ENCODE measurements at regions not wholly inside any gene's neighbourhood (a gene's known extent, or its start where the extent isn't known, plus 50 kb on each side); places are given as distances from the start of the nearest gene placed in this dataset.
"Not testable (repeated sequence)": the region's sequence is repeated elsewhere in the genome, so short reads cannot be mapped to it uniquely, and the experiment has no call there.

GRCh38 chrX:96094616-96095015, 590.0 kb upstream of the DIAPH2 start:
- TF ChIP-seq CTCF (IDR thresholded peaks at IDR 0.05): no peak
- Mint-ChIP-seq H3K27me3 (ENCODE audit: unreplicated experiment) (no peaks in the 10 kb centered on the region), H3K27ac (ENCODE audit: unreplicated experiment) (no peak overlapping the region), H3K4me1 (ENCODE audit: unreplicated experiment) (no peaks in the 10 kb centered on the region), H3K4me3 (ENCODE audit: unreplicated experiment) (no peak overlapping the region), H3K9me3 (ENCODE audit: unreplicated experiment) (peaks cover 26% of the 10 kb centered on the region), H3K36me3 (ENCODE audit: unreplicated experiment) (no peaks in the 10 kb centered on the region)
- no peak for DNase-seq (ENCODE audit: extremely low spot score, unreplicated experiment)

- no peaks in the 10 kb centered on the region for H3K27me3 Mint-ChIP-seq (ENCODE audit: unreplicated experiment)
- H3K9me3 Mint-ChIP-seq (ENCODE audit: unreplicated experiment): no peaks in the 10 kb centered on the region
- H3K36me3 Mint-ChIP-seq (ENCODE audit: unreplicated experiment): no peaks in the 10 kb centered on the region
- no peak for TF ChIP-seq CTCF (IDR thresholded peaks at IDR 0.05)
- H3K4me3 Mint-ChIP-seq (ENCODE audit: unreplicated experiment): no peak overlapping the region
- DNase-seq (ENCODE audit: extremely low spot score, unreplicated experiment): no peak
- no peak overlapping the region for H3K27ac Mint-ChIP-seq (ENCODE audit: unreplicated experiment)
- H3K4me1 Mint-ChIP-seq (ENCODE audit: unreplicated experiment): no peaks in the 10 kb centered on the region
Measured at GRCh38 chrX:96098471-96098870, 586.2 kb upstream of the DIAPH2 start.

- Mint-ChIP-seq H3K4me1 (ENCODE audit: unreplicated experiment) (no peaks in the 10 kb centered on the region), H3K4me3 (ENCODE audit: unreplicated experiment) (no peak overlapping the region), H3K9me3 (ENCODE audit: unreplicated experiment) (peaks cover 5% of the 10 kb centered on the region), H3K27ac (ENCODE audit: unreplicated experiment) (no peak overlapping the region), H3K36me3 (ENCODE audit: unreplicated experiment) (no peaks in the 10 kb centered on the region), H3K27me3 (ENCODE audit: unreplicated experiment) (no peaks in the 10 kb centered on the region)
- DNase-seq (ENCODE audit: extremely low spot score, unreplicated experiment): no peak
- no peak for TF ChIP-seq CTCF (IDR thresholded peaks at IDR 0.05)
Measured at GRCh38 chrX:96102997-96103396, 581.6 kb upstream of the DIAPH2 start.

DNA sequence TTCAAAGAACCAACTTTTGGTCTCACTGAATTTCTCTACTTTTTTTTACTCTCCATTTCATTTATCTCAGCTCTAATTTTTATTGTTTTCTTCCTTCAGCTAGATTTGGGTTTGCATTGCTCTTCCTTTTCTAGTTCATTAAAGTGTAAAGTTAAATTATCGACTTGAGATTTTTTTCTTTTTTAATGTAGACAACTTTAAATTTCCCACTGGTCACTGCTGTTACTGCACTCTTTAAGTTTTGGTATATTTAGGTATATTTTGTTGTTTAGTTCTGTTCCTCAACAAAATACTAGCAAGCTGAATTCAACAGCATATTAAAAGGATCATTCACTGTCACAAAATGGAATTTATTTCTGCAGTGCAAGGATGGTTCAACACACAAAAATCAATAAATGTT, 572.0 kb upstream of the DIAPH2 start:
- Mint-ChIP-seq H3K4me1 (ENCODE audit: unreplicated experiment) (no peaks in the 10 kb centered on the region), H3K36me3 (ENCODE audit: unreplicated experiment) (no peaks in the 10 kb centered on the region), H3K4me3 (ENCODE audit: unreplicated experiment) (no peak overlapping the region), H3K27me3 (ENCODE audit: unreplicated experiment) (no peaks in the 10 kb centered on the region), H3K9me3 (ENCODE audit: unreplicated experiment) (peaks cover 30% of the 10 kb centered on the region), H3K27ac (ENCODE audit: unreplicated experiment) (no peak overlapping the region)
- TF ChIP-seq CTCF (IDR thresholded peaks at IDR 0.05): no peak
- no peak for DNase-seq (ENCODE audit: extremely low spot score, unreplicated experiment)

DNA sequence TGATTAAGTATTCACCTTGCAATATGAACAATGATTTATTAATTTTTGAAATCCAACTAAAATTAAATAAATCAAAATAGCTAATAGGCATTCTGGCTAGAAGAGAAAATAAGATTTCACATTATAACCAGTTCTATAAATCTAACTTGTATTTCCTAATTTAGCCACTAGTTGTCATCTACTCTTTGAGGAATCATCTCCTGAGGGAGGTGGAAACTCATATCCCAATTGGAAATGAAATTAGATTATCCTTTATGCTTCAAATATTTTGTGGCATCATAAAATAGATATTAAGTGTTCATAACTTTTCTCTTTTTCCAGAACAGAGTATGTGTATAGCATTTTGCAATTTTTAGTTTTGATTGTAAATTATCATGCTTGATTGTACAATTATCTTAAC, 558.5 kb upstream of the DIAPH2 start:
- no peak for TF ChIP-seq CTCF (IDR thresholded peaks at IDR 0.05)
- Mint-ChIP-seq H3K36me3 (ENCODE audit: unreplicated experiment) (no peaks in the 10 kb centered on the region), H3K27ac (ENCODE audit: unreplicated experiment) (no peak overlapping the region), H3K27me3 (ENCODE audit: unreplicated experiment) (no peaks in the 10 kb centered on the region), H3K4me3 (ENCODE audit: unreplicated experiment) (no peak overlapping the region), H3K9me3 (ENCODE audit: unreplicated experiment) (peaks cover 7% of the 10 kb centered on the region), H3K4me1 (ENCODE audit: unreplicated experiment) (no peaks in the 10 kb centered on the region)
- DNase-seq (ENCODE audit: extremely low spot score, unreplicated experiment): no peak

GRCh38 chrX:96128058-96128457, 556.6 kb upstream of the DIAPH2 start:
- H3K9me3 Mint-ChIP-seq (ENCODE audit: unreplicated experiment); H3K27ac Mint-ChIP-seq (ENCODE audit: unreplicated experiment); H3K36me3 Mint-ChIP-seq (ENCODE audit: unreplicated experiment); DNase-seq (ENCODE audit: extremely low spot score, unreplicated experiment); H3K4me1 Mint-ChIP-seq (ENCODE audit: unreplicated experiment); H3K4me3 Mint-ChIP-seq (ENCODE audit: unreplicated experiment); H3K27me3 Mint-ChIP-seq (ENCODE audit: unreplicated experiment): not testable (repeated sequence)
